WI38 (cell line): ENCODE measurements at regions not wholly inside any gene's neighbourhood (a gene's known extent, or its start where the extent isn't known, plus 50 kb on each side); places are given as distances from the start of the nearest gene placed in this dataset.

ENCODE experiments used
- H3K4me3 ChIP-seq: 2 replicates; pipeline ENCODE4 v1.5.1; 2011; ENCODE audit warnings: low read depth, mild to moderate bottlenecking, control low read depth, low read length
- TF ChIP-seq, protein P1 (sequence below): IDR thresholded peaks from 2 replicates; pipeline ENCODE4 v1.5.1; 2012; ENCODE audit warnings: low read depth, mild to moderate bottlenecking, control low read depth, low read length

DNA sequence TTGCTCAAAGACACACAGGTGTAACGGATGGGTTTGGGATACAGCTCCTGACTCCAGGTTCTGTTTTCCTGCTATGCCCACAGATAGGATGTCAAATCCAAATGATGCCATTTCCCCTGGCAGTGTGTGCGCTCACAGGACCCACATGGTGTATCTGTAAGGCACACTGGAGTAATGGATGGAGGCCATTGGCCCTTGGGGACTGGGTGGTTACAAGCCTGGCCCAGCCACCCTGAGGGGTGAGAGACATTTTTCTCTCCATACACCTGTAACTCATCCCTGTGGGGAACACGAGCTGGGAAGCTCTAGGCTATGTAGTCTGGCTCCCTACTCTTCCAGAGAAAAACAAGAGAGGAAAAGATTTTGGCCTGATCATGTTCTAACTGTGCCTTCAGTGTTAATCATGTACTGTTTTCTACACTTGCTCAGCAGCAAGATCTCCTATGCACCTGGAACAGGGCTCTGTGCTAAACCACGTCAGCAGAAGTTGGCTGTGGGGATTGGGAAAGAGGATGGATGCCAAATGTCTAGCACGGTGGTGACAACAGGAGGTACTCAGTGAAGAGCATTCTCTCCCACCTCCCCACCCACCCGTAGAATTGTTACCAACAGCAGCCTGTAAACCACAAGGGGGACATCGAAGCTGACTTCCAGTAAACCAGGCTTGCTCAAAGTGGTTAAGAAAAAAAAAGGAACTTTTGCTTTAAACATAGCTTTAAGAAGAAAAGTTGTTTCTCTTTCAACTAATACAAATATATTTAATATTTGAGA is 237.0 kb downstream of the LACC1 start:
- no peak overlapping the region for H3K4me3 ChIP-seq
- TF ChIP-seq, protein P1, sequence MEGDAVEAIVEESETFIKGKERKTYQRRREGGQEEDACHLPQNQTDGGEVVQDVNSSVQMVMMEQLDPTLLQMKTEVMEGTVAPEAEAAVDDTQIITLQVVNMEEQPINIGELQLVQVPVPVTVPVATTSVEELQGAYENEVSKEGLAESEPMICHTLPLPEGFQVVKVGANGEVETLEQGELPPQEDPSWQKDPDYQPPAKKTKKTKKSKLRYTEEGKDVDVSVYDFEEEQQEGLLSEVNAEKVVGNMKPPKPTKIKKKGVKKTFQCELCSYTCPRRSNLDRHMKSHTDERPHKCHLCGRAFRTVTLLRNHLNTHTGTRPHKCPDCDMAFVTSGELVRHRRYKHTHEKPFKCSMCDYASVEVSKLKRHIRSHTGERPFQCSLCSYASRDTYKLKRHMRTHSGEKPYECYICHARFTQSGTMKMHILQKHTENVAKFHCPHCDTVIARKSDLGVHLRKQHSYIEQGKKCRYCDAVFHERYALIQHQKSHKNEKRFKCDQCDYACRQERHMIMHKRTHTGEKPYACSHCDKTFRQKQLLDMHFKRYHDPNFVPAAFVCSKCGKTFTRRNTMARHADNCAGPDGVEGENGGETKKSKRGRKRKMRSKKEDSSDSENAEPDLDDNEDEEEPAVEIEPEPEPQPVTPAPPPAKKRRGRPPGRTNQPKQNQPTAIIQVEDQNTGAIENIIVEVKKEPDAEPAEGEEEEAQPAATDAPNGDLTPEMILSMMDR: no peak

- TF ChIP-seq, protein P1: no peak
Measured at GRCh38 chr13:44117351-44117750, 237.6 kb downstream of the LACC1 start.

DNA sequence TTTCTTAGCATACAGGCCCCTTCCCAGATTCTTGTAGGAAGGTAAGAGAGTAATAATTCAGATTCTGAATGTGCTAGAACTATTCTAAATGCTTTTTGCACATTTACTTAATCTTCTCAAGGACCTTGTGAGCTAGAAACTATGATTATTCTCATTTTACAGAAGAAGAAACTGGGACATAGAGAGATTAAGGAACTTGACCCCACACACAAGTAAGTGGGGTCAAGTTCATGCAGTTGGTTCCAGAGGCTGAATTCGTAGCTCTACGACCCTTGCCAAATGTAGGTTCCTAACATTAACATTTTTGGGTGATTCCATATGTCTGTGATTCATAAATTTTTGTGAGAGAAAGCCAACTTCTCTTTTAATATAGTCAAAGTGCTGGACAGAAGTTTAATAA is 238.1 kb downstream of the LACC1 start:
- H3K4me3 ChIP-seq: no peak overlapping the region
- TF ChIP-seq, protein P1: no peak

More at GRCh38 chr13:44117351-44117750, 237.6 kb downstream of the LACC1 start:
- H3K4me3 ChIP-seq: no peak overlapping the region

DNA sequence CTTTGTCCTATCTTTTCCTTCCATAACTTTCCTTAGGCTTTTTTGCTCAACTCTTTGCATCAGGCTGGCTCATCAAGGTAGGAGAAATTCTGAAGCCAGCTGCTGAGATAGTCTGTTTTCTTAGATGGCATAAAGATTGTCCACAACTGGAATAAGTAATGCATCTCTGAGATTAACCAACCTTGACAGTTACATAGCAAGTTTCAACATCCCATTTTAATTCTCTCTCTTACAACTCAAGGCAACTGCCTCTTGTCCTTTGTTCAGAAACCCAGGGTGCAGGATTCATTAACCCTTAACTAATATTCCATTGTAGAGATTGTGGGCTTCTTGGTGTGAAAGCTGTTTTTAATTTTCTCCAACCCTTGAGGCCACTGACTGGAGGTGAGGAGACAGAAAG is 239.2 kb downstream of the LACC1 start:
- TF ChIP-seq, protein P1: no peak
- H3K4me3 ChIP-seq: no peak overlapping the region

GRCh38 chr13:44120043-44120442 is 240.3 kb downstream of the LACC1 start:
- no peak overlapping the region for H3K4me3 ChIP-seq
- TF ChIP-seq, protein P1: no peak

DNA sequence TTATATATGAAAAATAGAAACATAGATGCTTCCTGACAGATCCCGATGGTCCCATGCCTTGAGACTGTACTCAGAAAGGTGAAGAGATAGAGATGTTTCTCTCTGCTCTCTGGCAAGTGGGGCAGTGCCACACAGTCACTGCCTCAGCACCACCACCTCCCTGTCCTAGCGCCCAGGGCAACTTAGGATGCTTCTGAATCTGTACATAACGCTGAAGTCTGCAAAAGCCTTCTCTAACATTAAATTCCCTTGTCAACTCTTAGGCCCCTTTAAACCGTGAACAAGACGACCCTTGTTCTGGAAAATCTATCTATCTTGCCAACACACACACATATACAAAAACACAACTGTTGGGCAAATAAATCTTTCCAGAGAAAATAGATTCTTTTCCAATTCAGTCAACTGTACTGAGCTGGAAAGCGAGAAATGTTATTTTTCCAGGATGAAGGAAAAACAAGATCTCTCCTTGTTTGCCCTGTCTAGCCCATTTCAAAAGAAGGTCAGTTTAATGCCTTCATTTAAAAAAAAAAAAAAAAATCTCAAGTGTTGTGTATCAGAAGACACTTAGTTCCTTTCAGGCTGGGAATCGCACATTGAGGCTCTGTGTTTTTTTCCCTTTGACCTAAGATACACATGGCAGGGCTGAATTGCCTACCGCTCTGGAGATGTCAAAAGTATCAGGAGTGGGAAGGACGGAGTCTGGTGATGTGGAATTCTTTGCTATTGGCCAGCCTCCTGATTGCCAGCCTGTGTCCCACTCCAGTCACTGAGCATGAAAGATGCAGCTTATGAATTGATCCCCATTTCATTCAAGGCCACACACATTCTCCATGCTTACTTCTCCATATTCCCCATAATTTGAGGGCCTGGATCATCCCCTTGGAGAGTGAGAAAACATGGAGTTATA is 241.4 kb downstream of the LACC1 start:
- no peak overlapping the region for H3K4me3 ChIP-seq
- TF ChIP-seq, protein P1: no peak

- TF ChIP-seq, protein P1: no peak
- H3K4me3 ChIP-seq: no peak overlapping the region
Measured at GRCh38 chr13:44124352-44124751, 244.6 kb downstream of the LACC1 start.
